PC-3 (cell line): ENCODE measurements at regions not wholly inside any gene's neighbourhood (a gene's known extent, or its start where the extent isn't known, plus 50 kb on each side); places are given as distances from the start of the nearest gene placed in this dataset.

Experiments
- ATAC-seq: fragments of 200-7000 bp; cut with Tn5 transposase; 2 replicates; pipeline ENCODE4 v1.9.1; 2020; ENCODE audit warnings: mild to moderate bottlenecking, moderate library complexity
- BruUV-seq: library from RNA; stranded (reverse); fragments of 400-500 nt; replicated peaks from 2 replicates; lab custom pipeline; 2021; lab: Mats Ljungman, UMichigan
- CTCF ChIA-PET: fragments of 300-600 bp; sonication (Branson Sonifier 250); formaldehyde crosslinking; loops from one replicate; lab custom pipeline; 2022; ENCODE audit warnings: antibody characterized with exemption; lab: Charles Lee
- POLR2A ChIA-PET: fragments of 300-600 bp; sonication (Branson Sonifier 250); formaldehyde crosslinking; loops from one replicate; lab custom pipeline; 2022; ENCODE audit warnings: antibody characterized with exemption; ENCODE audit not compliant: unreplicated experiment; lab: Charles Lee
- DNase-seq: peaks from one replicate; pipeline ENCODE4 v3.0.0-alpha.2; 2015
- H2AFZ ChIP-seq: fragments of 300-600 bp; sonication (generic); 2 replicates; pipeline ENCODE4 v1.6.0; 2016; ENCODE audit warnings: antibody characterized with exemption, low read length
- H3F3A ChIP-seq: fragments of 300-600 bp; sonication (generic); one replicate; pipeline ENCODE4 v1.6.0; 2017; ENCODE audit warnings: antibody characterized with exemption, low read length, control low read depth, mild to moderate bottlenecking; ENCODE audit not compliant: unreplicated experiment
- H3K27ac ChIP-seq: fragments of 300-600 bp; sonication (generic); 2 replicates; pipeline ENCODE4 v1.5.1; 2016; ENCODE audit warnings: mild to moderate bottlenecking, low read length
- H3K27me3 ChIP-seq: fragments of 300-600 bp; sonication (generic); 2 replicates; pipeline ENCODE4 v1.6.1; 2016; ENCODE audit warnings: low read length, mixed read lengths
- H3K36me3 ChIP-seq: fragments of 300-600 bp; sonication (generic); 2 replicates; pipeline ENCODE4 v1.6.1; 2016; ENCODE audit warnings: low read depth, mixed run types, low read length, mixed read lengths
- H3K4me1 ChIP-seq: fragments of 300-600 bp; sonication (generic); 2 replicates; pipeline ENCODE4 v1.5.1; 2016; ENCODE audit warnings: low read length; ENCODE audit not compliant: insufficient read depth
- H3K4me2 ChIP-seq: fragments of 300-600 bp; sonication (generic); 2 replicates; pipeline ENCODE4 v1.6.0; 2016; ENCODE audit warnings: low read length
- H3K4me3 ChIP-seq: fragments of 300-600 bp; sonication (generic); 2 replicates; pipeline ENCODE4 v1.5.1; 2016; ENCODE audit warnings: mild to moderate bottlenecking, low read length, mixed read lengths
- H3K79me2 ChIP-seq: fragments of 300-600 bp; sonication (generic); 2 replicates; pipeline ENCODE4 v1.6.1; 2017; ENCODE audit warnings: low read length, mixed read lengths
- H3K9ac ChIP-seq: fragments of 300-600 bp; sonication (generic); 2 replicates; pipeline ENCODE4 v1.6.0; 2016; ENCODE audit warnings: mild to moderate bottlenecking, low read length
- H3K9me2 ChIP-seq: fragments of 300-600 bp; sonication (generic); replicated peaks from 2 replicates; pipeline ENCODE4 v1.6.1; 2016; ENCODE audit warnings: mixed run types, low read length, mixed read lengths
- H3K9me3 ChIP-seq: fragments of 300-600 bp; sonication (generic); 2 replicates; pipeline ENCODE4 v1.6.1; 2016; ENCODE audit warnings: low read length, mixed read lengths
- H4K20me1 ChIP-seq: fragments of 300-600 bp; sonication (generic); 2 replicates; pipeline ENCODE4 v1.6.1; 2016; ENCODE audit warnings: low read length, mixed read lengths
- EZH2 ChIP-seq: fragments of 300-600 bp; sonication (generic); IDR thresholded peaks from one replicate; pipeline ENCODE4 v1.6.1; 2017; ENCODE audit warnings: antibody characterized with exemption, mild to moderate bottlenecking, low read length; ENCODE audit not compliant: unreplicated experiment
- EZH2phosphoT487 ChIP-seq: fragments of 300-600 bp; sonication (generic); IDR thresholded peaks from 2 replicates; pipeline ENCODE4 v1.6.1; 2018; ENCODE audit warnings: mild to moderate bottlenecking, antibody characterized with exemption, low read length, borderline replicate concordance
- intact Hi-C: fragments of 100-400 bp; cut with micrococcal nuclease; formaldehyde crosslinking; loops from 2 replicates; pipeline ENCODE4 v1.9.0; 2023
- TF ChIP-seq, protein P1 (sequence below): fragments of 300-600 bp; sonication (generic); conservative IDR thresholded peaks from 2 replicates; pipeline ENCODE4 v1.5.1; 2017; ENCODE audit warnings: antibody characterized with exemption, low read depth, mild to moderate bottlenecking, low read length

DNA sequence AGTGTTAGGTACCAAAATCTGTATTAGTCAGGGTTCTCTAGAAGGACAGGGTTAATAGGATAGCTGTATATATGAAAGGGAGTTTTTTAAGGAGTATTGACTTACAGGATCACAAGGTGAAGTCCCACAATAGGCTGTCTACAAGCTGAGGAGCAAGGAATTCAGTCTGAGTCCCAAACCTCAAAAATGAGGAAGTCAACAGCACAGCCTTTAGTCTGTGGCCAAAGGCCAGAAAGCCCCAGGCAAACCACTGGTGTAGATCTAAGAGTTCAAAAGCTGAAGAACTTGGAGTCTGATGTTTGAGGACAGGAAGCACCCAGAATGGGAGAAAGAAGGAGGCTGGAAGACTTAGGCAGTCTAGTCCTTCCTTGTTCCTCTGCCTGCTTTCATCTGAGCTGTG is 487.5 kb upstream of the CHRM3 start:
- BruUV-seq, result no TSS peak
- ChIA-PET POLR2A (no interaction called here), CTCF (no interaction called here)
- TF ChIP-seq, protein P1, sequence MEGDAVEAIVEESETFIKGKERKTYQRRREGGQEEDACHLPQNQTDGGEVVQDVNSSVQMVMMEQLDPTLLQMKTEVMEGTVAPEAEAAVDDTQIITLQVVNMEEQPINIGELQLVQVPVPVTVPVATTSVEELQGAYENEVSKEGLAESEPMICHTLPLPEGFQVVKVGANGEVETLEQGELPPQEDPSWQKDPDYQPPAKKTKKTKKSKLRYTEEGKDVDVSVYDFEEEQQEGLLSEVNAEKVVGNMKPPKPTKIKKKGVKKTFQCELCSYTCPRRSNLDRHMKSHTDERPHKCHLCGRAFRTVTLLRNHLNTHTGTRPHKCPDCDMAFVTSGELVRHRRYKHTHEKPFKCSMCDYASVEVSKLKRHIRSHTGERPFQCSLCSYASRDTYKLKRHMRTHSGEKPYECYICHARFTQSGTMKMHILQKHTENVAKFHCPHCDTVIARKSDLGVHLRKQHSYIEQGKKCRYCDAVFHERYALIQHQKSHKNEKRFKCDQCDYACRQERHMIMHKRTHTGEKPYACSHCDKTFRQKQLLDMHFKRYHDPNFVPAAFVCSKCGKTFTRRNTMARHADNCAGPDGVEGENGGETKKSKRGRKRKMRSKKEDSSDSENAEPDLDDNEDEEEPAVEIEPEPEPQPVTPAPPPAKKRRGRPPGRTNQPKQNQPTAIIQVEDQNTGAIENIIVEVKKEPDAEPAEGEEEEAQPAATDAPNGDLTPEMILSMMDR, result no peak
- TF ChIP-seq EZH2phosphoT487 (no peak), EZH2 (no peak)
- ATAC-seq, result peak; percentile 61
- Histone ChIP-seq H3K4me1 (peaks cover 24% of the 10 kb centered on the region), H3K9ac (no peak overlapping the region), H3K9me3 (no peaks in the 10 kb centered on the region), H3K79me2 (no peaks in the 10 kb centered on the region), H4K20me1 (no peaks in the 10 kb centered on the region), H3K9me2 (no peaks in the 10 kb centered on the region), H2AFZ (no peak overlapping the region), H3K27ac (no peak overlapping the region), H3K27me3 (no peaks in the 10 kb centered on the region), H3K36me3 (no peaks in the 10 kb centered on the region), H3F3A (no peaks in the 10 kb centered on the region), H3K4me3 (no peak overlapping the region), H3K4me2 (no peak overlapping the region)
- intact Hi-C loops, result no loop called here
- peak; percentile 72 for DNase-seq

DNA sequence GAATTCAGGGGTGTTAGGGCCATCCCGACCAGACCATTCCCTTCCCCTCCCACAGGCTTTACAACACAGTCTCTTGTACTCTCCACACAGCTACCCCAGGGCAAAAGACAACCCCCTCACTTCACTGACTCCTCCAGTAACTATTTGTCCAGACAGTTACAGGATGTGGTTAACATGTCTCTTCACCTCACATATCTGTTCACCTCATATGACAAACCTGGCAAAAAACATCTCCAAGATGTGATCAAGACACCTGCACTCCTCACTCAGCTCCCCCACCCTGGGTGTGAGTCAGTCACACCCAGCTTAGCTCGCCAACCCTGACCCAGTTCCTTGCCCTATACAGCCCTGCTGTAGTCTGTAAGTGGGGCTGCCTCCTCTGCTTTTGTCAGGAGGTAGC is 490.5 kb upstream of the CHRM3 start:
- peak; percentile 47 for ATAC-seq
- Histone ChIP-seq H2AFZ (no peak overlapping the region), H3K4me3 (no peak overlapping the region)

DNA sequence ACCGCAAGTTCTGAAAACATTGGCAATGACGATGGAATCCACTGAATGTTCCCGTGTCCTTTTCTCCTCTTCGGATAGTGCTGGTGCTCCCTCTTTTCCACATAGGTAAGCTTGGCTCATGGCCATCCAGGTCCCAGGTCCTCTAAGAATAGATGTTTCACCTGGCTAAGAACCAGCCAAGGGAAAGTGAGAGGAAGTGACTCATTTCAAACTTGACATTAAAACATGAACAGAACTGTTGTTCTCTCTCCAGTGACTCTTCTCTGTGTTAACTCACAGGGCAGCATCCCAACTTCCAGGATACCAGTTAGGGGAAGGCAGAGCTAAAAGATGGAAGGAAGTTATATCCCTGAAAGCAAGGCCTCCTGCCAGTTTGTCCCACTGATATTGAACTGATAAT is 493.8 kb upstream of the CHRM3 start:
- DNase-seq, result peak; percentile 96
- no peaks in the 10 kb centered on the region for H3K79me2 ChIP-seq
- no peak overlapping the region for H2AFZ ChIP-seq
- peaks cover 38% of the 10 kb centered on the region for H3K4me1 ChIP-seq
- no peak for TF ChIP-seq EZH2phosphoT487
- no peak for TF ChIP-seq EZH2
- TF ChIP-seq, protein P1, result no peak
- intact Hi-C loops, result no loop called here
- no peaks in the 10 kb centered on the region for H3K36me3 ChIP-seq
- H3K27ac ChIP-seq, result peak overlapping the region; percentile 69
- no TSS peak for BruUV-seq
- no peaks in the 10 kb centered on the region for H3K9me2 ChIP-seq
- H3K4me3 ChIP-seq, result no peak overlapping the region
- no peaks in the 10 kb centered on the region for H3K27me3 ChIP-seq
- H3K9ac ChIP-seq, result no peak overlapping the region; the same call in 1 of the 2 replicates
- H3K9me3 ChIP-seq, result no peaks in the 10 kb centered on the region
- H3F3A ChIP-seq, result no peaks in the 10 kb centered on the region
- H3K4me2 ChIP-seq, result peak overlapping the region; percentile 67
- ChIA-PET CTCF (no interaction called here), POLR2A (no interaction called here)
- H4K20me1 ChIP-seq, result no peaks in the 10 kb centered on the region
- ATAC-seq, result peak; percentile 94

More for the DNA sequence above, 490.5 kb upstream of the CHRM3 start:
- ChIA-PET CTCF (no interaction called here), POLR2A (no interaction called here)
- Histone ChIP-seq H3F3A (no peaks in the 10 kb centered on the region), H3K9ac (no peak overlapping the region), H3K27me3 (no peaks in the 10 kb centered on the region), H3K27ac (peak overlapping the region; percentile 41; the same call in 1 of the 2 replicates), H3K9me3 (no peaks in the 10 kb centered on the region), H3K36me3 (no peaks in the 10 kb centered on the region), H4K20me1 (no peaks in the 10 kb centered on the region), H3K4me1 (peaks cover 38% of the 10 kb centered on the region), H3K4me2 (peak overlapping the region; percentile 52), H3K79me2 (no peaks in the 10 kb centered on the region), H3K9me2 (no peaks in the 10 kb centered on the region)
- intact Hi-C loops, result loop anchor here (1.0 kb wide), 1 partner anchor 64 kb away; no protein-coding TSS in a partner anchor
- peak; percentile 80 for DNase-seq
- BruUV-seq, result no TSS peak
- TF ChIP-seq, protein P1, result no peak
- TF ChIP-seq EZH2, result no peak
- no peak for TF ChIP-seq EZH2phosphoT487
